ENCODE measurements at regions not wholly inside any gene's neighbourhood (a gene's known extent, or its start where the extent isn't known, plus 50 kb on each side); places are given as distances from the start of the nearest gene placed in this dataset.

DNA sequence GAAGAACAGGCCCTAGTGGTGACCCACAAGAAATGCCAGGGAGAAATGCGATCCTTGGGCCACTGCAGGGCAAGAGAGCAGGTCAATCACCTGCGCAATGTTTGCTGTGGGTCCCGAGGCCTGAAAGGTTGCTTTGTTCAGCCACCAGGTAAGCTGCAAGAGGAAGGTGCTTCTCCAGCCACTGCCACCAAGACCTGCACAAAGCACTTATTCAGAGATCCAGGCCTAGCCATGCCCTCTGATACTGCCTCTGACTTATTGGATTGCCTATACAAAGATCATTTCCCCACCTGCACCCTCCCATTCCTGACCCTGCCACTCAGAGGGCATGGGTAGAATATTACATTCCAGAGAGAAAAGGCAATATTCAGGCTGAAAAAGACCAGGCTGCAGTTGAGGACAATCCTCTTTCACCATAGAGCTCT is 349.4 kb upstream of the NFIA start:
- H3K9me3 ChIP-seq (ENCODE audit: insufficient read depth, low read depth, low read length) = peaks cover 8% of the 10 kb centered on the region; the same call in 1 of the 2 replicates
- no peaks in the 10 kb centered on the region for H3K36me3 ChIP-seq (ENCODE audit: insufficient read depth, low read depth, low read length)
- H3K4me3 ChIP-seq (ENCODE audit: low read length) = no peak overlapping the region
- no peaks in the 10 kb centered on the region for H3K4me1 ChIP-seq (ENCODE audit: insufficient read depth, low read length)
- H3K9ac ChIP-seq (ENCODE audit: low read depth, low read length) = no peak overlapping the region
- no peak overlapping the region for H3K27ac ChIP-seq (ENCODE audit: low read length)
- H3K27me3 ChIP-seq (ENCODE audit: insufficient read depth, low read length) = no peaks in the 10 kb centered on the region

DNA sequence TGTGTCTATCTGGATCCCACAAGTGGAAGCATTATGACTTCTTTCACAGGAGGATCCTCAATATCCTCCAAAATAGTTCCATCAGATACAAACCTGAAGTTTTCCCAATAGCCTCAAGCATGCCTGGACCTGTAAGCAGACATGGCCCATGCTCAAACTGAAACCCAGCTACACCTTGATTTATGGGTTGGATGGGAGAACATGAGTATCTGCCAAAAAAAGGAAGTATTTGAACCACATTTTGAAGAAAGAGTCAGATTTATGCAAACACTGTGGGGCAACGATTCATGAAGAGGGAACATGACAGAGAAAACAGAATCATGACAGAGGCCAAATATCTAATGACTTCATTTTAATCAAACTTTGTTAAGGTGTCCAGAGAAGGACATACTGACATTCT is 351.0 kb upstream of the NFIA start:
- Histone ChIP-seq H3K4me3 (ENCODE audit: low read length) (no peak overlapping the region), H3K9me3 (ENCODE audit: insufficient read depth, low read depth, low read length) (peaks cover 8% of the 10 kb centered on the region; the same call in 1 of the 2 replicates), H3K36me3 (ENCODE audit: insufficient read depth, low read depth, low read length) (no peaks in the 10 kb centered on the region), H3K4me1 (ENCODE audit: insufficient read depth, low read length) (no peaks in the 10 kb centered on the region), H3K9ac (ENCODE audit: low read depth, low read length) (no peak overlapping the region), H3K27ac (ENCODE audit: low read length) (no peak overlapping the region), H3K27me3 (ENCODE audit: insufficient read depth, low read length) (no peaks in the 10 kb centered on the region)

DNA sequence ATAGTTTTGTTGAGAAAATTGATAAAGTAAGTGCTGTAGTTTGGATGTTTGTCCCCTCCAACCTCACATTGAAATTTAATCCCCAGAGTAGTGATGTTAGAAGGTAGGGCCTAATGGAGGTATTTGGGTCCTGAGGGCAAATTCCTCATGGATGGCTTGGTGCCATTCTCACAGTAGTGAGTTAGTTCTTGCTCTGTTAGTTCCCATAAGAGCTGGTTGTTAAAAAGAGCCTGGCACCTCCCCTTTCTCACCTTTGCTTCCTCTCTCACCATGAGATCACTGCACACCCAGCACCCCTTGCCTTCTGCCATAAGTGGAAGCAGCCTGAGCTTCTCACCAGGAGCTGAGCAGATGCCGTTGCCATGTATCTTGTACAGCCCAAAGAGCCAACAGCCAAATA is 354.8 kb upstream of the NFIA start:
- Histone ChIP-seq H3K9ac (ENCODE audit: low read depth, low read length) (no peak overlapping the region), H3K4me3 (ENCODE audit: low read length) (no peak overlapping the region), H3K36me3 (ENCODE audit: insufficient read depth, low read depth, low read length) (no peaks in the 10 kb centered on the region), H3K27ac (ENCODE audit: low read length) (no peak overlapping the region), H3K9me3 (ENCODE audit: insufficient read depth, low read depth, low read length) (peaks cover 8% of the 10 kb centered on the region; the same call in 1 of the 2 replicates), H3K27me3 (ENCODE audit: insufficient read depth, low read length) (no peaks in the 10 kb centered on the region), H3K4me1 (ENCODE audit: insufficient read depth, low read length) (no peaks in the 10 kb centered on the region)

DNA sequence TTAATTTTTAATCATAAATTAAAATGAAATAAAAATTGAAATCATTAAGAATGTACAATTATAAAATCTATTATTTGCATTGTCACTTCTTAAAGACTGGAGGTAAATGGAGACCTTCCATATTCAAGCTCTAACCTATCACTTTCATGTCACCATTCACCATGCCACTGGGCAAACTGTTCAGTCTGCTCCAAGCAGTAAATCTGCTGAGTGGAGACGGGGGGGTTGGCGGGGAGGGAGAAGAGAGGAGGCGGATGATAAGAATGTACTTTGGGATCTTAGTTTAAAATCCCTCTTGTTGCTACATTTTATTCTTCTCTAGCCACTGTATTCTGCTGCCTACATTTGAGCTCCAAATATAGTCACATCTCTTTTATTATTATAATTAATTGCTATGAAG is 365.9 kb upstream of the NFIA start:
- Histone ChIP-seq H3K4me1 (ENCODE audit: insufficient read depth, low read length) (no peaks in the 10 kb centered on the region), H3K36me3 (ENCODE audit: insufficient read depth, low read depth, low read length) (no peaks in the 10 kb centered on the region), H3K9me3 (ENCODE audit: insufficient read depth, low read depth, low read length) (peaks cover under 1% of the 10 kb centered on the region), H3K9ac (ENCODE audit: low read depth, low read length) (no peak overlapping the region), H3K27me3 (ENCODE audit: insufficient read depth, low read length) (no peaks in the 10 kb centered on the region), H3K4me3 (ENCODE audit: low read length) (no peak overlapping the region), H3K27ac (ENCODE audit: low read length) (no peak overlapping the region)

DNA sequence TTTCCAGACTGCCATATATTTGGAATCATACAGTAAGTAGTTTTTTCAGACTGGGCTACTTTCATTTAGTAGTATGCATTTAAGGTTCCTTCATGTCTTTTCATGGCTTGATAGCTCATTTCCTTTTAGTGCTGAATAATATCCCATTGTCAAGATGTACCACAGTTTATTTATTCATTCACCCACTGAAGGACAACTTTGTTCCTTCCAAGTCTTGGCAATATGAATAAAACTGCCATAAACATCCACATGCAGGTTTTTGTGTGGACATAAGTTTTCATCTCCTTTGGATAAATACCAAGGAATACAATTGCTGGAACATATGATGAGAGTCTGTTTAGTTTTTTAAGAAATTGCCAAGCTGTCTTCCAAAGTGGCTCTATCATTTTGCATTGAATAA is 366.4 kb upstream of the NFIA start:
- no peak overlapping the region for H3K4me3 ChIP-seq (ENCODE audit: low read length)
- H3K27me3 ChIP-seq (ENCODE audit: insufficient read depth, low read length) = no peaks in the 10 kb centered on the region
- H3K27ac ChIP-seq (ENCODE audit: low read length) = no peak overlapping the region
- no peak overlapping the region for H3K9ac ChIP-seq (ENCODE audit: low read depth, low read length)
- no peaks in the 10 kb centered on the region for H3K36me3 ChIP-seq (ENCODE audit: insufficient read depth, low read depth, low read length)
- no peaks in the 10 kb centered on the region for H3K4me1 ChIP-seq (ENCODE audit: insufficient read depth, low read length)
- H3K9me3 ChIP-seq (ENCODE audit: insufficient read depth, low read depth, low read length) = no peaks in the 10 kb centered on the region; the same call in none of the 2 replicates

DNA sequence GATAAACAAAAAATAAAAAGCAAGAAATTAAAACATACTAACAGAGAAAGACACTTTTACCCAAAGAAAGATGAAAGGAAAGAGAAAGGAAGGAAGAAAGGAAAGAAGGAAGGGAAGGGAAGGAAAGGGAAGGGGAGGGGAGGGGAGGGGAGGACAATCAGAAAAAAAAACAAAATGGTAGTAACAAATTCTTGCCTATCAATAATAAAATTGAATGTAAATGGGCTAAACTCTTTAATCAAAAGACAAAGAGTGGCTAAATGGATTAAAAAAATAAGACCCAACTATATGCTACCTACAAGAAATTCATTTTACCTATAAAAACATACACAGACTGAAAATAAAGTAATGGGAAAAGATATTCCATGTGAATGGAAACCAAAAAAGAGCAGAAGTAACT is 372.9 kb upstream of the NFIA start:
- H3K36me3 ChIP-seq (ENCODE audit: insufficient read depth, low read depth, low read length) = no peaks in the 10 kb centered on the region
- H3K27ac ChIP-seq (ENCODE audit: low read length) = no peak overlapping the region
- no peak overlapping the region for H3K4me3 ChIP-seq (ENCODE audit: low read length)
- H3K9me3 ChIP-seq (ENCODE audit: insufficient read depth, low read depth, low read length) = no peaks in the 10 kb centered on the region
- peaks cover 5% of the 10 kb centered on the region for H3K4me1 ChIP-seq (ENCODE audit: insufficient read depth, low read length)
- no peaks in the 10 kb centered on the region for H3K27me3 ChIP-seq (ENCODE audit: insufficient read depth, low read length)
- no peak overlapping the region for H3K9ac ChIP-seq (ENCODE audit: low read depth, low read length)

DNA sequence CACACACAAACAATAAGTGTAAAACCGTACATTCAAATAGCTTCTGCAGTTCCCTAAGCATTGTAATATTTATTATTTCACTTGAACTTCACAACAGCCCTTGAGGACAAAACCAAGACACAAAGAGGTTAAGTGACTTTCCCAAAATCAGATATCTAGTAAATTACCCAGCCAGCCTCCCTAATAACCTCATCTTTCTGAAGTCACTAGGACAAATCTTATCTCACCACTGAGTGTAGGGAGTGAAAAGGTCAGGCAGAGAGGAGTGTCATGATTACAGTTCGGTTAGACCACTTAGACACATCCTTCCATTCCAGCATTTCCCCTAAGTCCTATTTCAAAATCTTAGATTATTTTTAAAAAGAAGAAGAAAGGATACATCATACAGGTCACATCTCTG is 377.3 kb upstream of the NFIA start:
- no peaks in the 10 kb centered on the region for H3K9me3 ChIP-seq (ENCODE audit: insufficient read depth, low read depth, low read length)
- H3K9ac ChIP-seq (ENCODE audit: low read depth, low read length) = no peak overlapping the region
- no peaks in the 10 kb centered on the region for H3K27me3 ChIP-seq (ENCODE audit: insufficient read depth, low read length)
- no peaks in the 10 kb centered on the region for H3K36me3 ChIP-seq (ENCODE audit: insufficient read depth, low read depth, low read length)
- no peak overlapping the region for H3K4me3 ChIP-seq (ENCODE audit: low read length)
- no peak overlapping the region for H3K27ac ChIP-seq (ENCODE audit: low read length)
- H3K4me1 ChIP-seq (ENCODE audit: insufficient read depth, low read length) = peaks cover 5% of the 10 kb centered on the region

DNA sequence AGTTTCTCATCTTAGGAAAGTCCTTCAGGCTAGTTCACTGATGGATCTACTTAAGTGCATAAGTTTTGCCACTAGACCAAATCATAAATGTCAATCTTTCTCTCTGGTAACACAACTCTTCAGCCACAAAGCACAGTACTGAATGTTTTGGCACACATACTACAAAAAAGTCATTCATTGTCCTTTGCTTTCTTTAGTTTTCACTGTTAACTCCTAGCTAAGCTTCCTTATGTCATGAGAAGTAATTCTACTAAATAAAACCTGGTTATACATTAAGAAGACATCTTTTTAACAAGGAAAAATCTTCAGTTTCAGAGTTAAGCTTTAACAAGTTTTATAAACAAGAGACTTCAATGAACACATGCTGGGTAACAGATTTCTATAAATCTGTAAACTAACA is 379.2 kb upstream of the NFIA start:
- Histone ChIP-seq H3K4me3 (ENCODE audit: low read length) (no peak overlapping the region), H3K9me3 (ENCODE audit: insufficient read depth, low read depth, low read length) (no peaks in the 10 kb centered on the region), H3K4me1 (ENCODE audit: insufficient read depth, low read length) (peaks cover 5% of the 10 kb centered on the region), H3K27ac (ENCODE audit: low read length) (no peak overlapping the region), H3K9ac (ENCODE audit: low read depth, low read length) (no peak overlapping the region), H3K27me3 (ENCODE audit: insufficient read depth, low read length) (no peaks in the 10 kb centered on the region), H3K36me3 (ENCODE audit: insufficient read depth, low read depth, low read length) (no peaks in the 10 kb centered on the region)

DNA sequence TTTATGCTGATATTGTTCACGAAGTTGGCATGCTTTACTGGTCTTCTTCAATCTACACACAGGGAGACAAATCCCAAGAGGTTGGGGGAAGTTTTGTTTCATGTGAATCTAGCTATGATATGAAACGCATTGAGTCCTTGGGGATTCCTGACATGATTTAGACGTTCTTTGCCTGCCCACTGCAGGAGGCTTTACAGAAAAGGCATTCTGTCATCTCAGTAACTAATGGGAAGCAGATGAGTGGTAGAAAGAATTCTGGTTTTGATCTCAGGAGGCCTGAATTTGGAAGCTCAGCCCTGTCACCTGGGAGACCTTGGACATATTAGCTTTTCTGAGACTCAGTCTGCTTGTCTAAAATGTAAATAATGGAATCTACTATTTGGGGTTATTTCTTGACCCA is 383.0 kb upstream of the NFIA start:
- H3K4me3 ChIP-seq (ENCODE audit: low read length) = no peak overlapping the region
- H3K4me1 ChIP-seq (ENCODE audit: insufficient read depth, low read length) = no peaks in the 10 kb centered on the region
- no peaks in the 10 kb centered on the region for H3K27me3 ChIP-seq (ENCODE audit: insufficient read depth, low read length)
- no peak overlapping the region for H3K27ac ChIP-seq (ENCODE audit: low read length)
- H3K9ac ChIP-seq (ENCODE audit: low read depth, low read length) = no peak overlapping the region
- peaks cover 2% of the 10 kb centered on the region; the same call in 1 of the 2 replicates for H3K9me3 ChIP-seq (ENCODE audit: insufficient read depth, low read depth, low read length)
- no peaks in the 10 kb centered on the region for H3K36me3 ChIP-seq (ENCODE audit: insufficient read depth, low read depth, low read length)

DNA sequence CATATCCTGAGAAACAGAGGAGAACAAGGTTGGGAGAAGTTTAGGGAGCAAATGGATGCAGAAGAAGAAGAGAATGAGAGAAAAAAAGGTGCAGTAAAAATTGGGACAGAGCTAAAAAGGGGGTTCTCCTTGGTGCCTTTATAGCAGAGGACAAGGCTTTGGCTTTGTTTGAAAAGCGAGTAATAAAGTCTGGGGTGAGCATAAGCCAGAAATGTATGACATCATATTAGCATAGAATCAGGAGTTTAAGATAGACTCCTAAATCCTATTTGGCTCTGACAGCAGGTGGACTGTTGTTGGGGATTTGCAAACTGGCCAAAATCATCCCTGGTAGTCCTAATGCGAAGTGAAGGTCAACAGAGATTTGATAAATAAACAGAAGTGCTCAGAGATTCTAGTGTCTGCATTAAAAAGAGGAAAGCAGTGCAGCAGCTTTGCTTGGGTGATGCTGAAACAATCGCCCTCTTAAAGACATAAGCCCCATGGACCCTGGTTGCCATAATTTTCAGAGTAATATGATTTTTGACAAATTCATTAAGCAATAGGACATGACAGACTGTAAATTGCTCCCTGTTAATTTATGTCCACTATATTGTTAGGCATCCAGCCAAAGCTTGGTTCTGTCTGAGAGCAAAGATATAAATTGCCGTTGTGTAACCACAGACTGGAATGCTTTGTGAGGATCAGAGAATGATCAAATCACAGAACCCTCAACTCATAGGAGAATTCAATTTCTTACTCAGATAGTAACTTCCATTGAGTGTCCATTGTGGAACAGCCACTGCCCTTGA is 385.0 kb upstream of the NFIA start:
- Histone ChIP-seq H3K36me3 (ENCODE audit: insufficient read depth, low read depth, low read length) (no peaks in the 10 kb centered on the region), H3K9ac (ENCODE audit: low read depth, low read length) (no peak overlapping the region), H3K27me3 (ENCODE audit: insufficient read depth, low read length) (no peaks in the 10 kb centered on the region), H3K9me3 (ENCODE audit: insufficient read depth, low read depth, low read length) (peaks cover 2% of the 10 kb centered on the region), H3K4me3 (ENCODE audit: low read length) (no peak overlapping the region), H3K27ac (ENCODE audit: low read length) (no peak overlapping the region), H3K4me1 (ENCODE audit: insufficient read depth, low read length) (no peaks in the 10 kb centered on the region)

DNA sequence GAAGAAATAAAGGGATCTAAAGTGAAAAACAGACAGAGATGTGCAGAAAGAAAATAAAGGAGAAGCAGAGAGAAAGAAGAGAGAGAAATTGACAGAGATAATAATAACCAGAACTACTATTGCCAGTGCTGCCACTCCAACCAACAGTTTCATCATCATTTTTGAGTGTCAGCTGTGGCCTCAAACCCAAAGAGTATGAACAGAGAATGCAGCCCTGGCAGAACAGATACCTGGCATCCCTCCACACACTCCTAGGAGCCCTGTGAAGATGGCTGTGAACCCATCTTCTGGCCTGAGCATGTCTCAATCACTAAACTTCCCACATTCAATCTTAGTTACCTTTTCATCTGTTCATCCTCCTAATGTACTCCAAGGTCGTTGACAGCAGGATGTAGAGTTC is 385.8 kb upstream of the NFIA start:
- Histone ChIP-seq H3K27ac (ENCODE audit: low read length) (no peak overlapping the region), H3K4me3 (ENCODE audit: low read length) (no peak overlapping the region), H3K4me1 (ENCODE audit: insufficient read depth, low read length) (no peaks in the 10 kb centered on the region), H3K36me3 (ENCODE audit: insufficient read depth, low read depth, low read length) (no peaks in the 10 kb centered on the region), H3K9me3 (ENCODE audit: insufficient read depth, low read depth, low read length) (peaks cover 2% of the 10 kb centered on the region), H3K27me3 (ENCODE audit: insufficient read depth, low read length) (no peaks in the 10 kb centered on the region), H3K9ac (ENCODE audit: low read depth, low read length) (no peak overlapping the region)

DNA sequence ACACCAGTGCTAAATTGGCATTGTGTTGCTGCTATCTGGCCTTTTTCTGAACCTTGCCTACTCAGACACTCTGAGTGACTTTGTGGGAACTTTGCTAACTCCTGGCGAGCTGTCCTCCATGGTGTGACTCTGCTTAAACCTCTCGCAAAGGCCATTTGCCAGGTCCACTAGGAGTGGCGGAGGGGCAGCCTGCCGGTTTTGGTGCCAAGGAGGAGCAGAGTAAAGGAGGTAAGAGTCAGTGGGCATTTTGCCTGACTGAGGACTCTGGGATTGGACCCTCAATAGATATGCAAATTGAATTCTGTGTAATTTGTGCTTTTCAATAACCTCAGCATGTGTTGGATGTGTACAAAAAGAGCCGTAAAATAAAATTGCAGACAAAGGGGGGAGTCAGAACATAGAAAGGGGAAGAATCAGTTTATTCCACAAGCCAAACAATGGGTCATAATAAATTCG is 386.6 kb upstream of the NFIA start:
- Histone ChIP-seq H3K4me3 (ENCODE audit: low read length) (no peak overlapping the region), H3K9me3 (ENCODE audit: insufficient read depth, low read depth, low read length) (peaks cover 2% of the 10 kb centered on the region), H3K9ac (ENCODE audit: low read depth, low read length) (no peak overlapping the region), H3K4me1 (ENCODE audit: insufficient read depth, low read length) (no peaks in the 10 kb centered on the region), H3K27ac (ENCODE audit: low read length) (no peak overlapping the region), H3K27me3 (ENCODE audit: insufficient read depth, low read length) (no peaks in the 10 kb centered on the region), H3K36me3 (ENCODE audit: insufficient read depth, low read depth, low read length) (no peaks in the 10 kb centered on the region)

All from iPS-20b (cell line).